Activated naive CD8-positive, alpha-beta T cell treated with anti-CD3 and anti-CD28 coated beads for 36 hours (primary cell): ENCODE measurements at regions not wholly inside any gene's neighbourhood (a gene's known extent, or its start where the extent isn't known, plus 50 kb on each side); places are given as distances from the start of the nearest gene placed in this dataset.
A peak's percentile ranks its signal among the peaks of the same experiment; 100 is the strongest.

ENCODE experiments used
- DNase-seq: peaks from one replicate; pipeline ENCODE4 v3.0.0; 2021
- H3K27ac Mint-ChIP-seq: one replicate; pipeline ENCODE4 v1.8.0; 2022; ENCODE audit warnings: mild to moderate bottlenecking, moderate library complexity, mixed read lengths
- H3K27me3 Mint-ChIP-seq: one replicate; pipeline ENCODE4 v1.8.0; 2022; ENCODE audit warnings: mild to moderate bottlenecking, mixed read lengths
- H3K36me3 Mint-ChIP-seq: one replicate; pipeline ENCODE4 v1.8.0; 2021; ENCODE audit warnings: mild to moderate bottlenecking, mixed read lengths
- H3K4me1 Mint-ChIP-seq: one replicate; pipeline ENCODE4 v1.8.0; 2021; ENCODE audit warnings: mixed read lengths
- H3K4me3 Mint-ChIP-seq: one replicate; pipeline ENCODE4 v1.8.0; 2022; ENCODE audit warnings: mild to moderate bottlenecking, moderate library complexity, mixed read lengths
- H3K9me3 Mint-ChIP-seq: one replicate; pipeline ENCODE4 v1.8.0; 2022; ENCODE audit warnings: mixed read lengths

- Mint-ChIP-seq H3K4me3 (no peak overlapping the region), H3K27me3 (peaks cover 17% of the 10 kb centered on the region), H3K27ac (no peak overlapping the region), H3K9me3 (no peaks in the 10 kb centered on the region), H3K4me1 (peaks cover 2% of the 10 kb centered on the region), H3K36me3 (no peaks in the 10 kb centered on the region)
- DNase-seq: no peak
Measured at GRCh38 chr10:111175787-111176186, 99.0 kb downstream of the ADRA2A start.

GRCh38 chr10:111177379-111177778, 100.5 kb downstream of the ADRA2A start:
- DNase-seq: no peak
- Mint-ChIP-seq H3K27me3 (peaks cover 17% of the 10 kb centered on the region), H3K4me3 (no peak overlapping the region), H3K27ac (no peak overlapping the region), H3K4me1 (peaks cover 2% of the 10 kb centered on the region), H3K36me3 (no peaks in the 10 kb centered on the region), H3K9me3 (no peaks in the 10 kb centered on the region)

- no peak overlapping the region for H3K4me3 Mint-ChIP-seq
- peaks cover 2% of the 10 kb centered on the region for H3K4me1 Mint-ChIP-seq
- no peaks in the 10 kb centered on the region for H3K9me3 Mint-ChIP-seq
- H3K36me3 Mint-ChIP-seq: no peaks in the 10 kb centered on the region
- H3K27ac Mint-ChIP-seq: no peak overlapping the region
- peaks cover 13% of the 10 kb centered on the region for H3K27me3 Mint-ChIP-seq
- no peak for DNase-seq
Measured at GRCh38 chr10:111179514-111179913, 102.7 kb downstream of the ADRA2A start.

GRCh38 chr10:111186358-111186757, 109.5 kb downstream of the ADRA2A start:
- H3K4me1 Mint-ChIP-seq: no peaks in the 10 kb centered on the region
- no peak overlapping the region for H3K27ac Mint-ChIP-seq
- no peaks in the 10 kb centered on the region for H3K36me3 Mint-ChIP-seq
- H3K9me3 Mint-ChIP-seq: no peaks in the 10 kb centered on the region
- no peak overlapping the region for H3K4me3 Mint-ChIP-seq
- peaks cover 13% of the 10 kb centered on the region for H3K27me3 Mint-ChIP-seq
- DNase-seq: no peak

- Mint-ChIP-seq H3K4me1 (no peaks in the 10 kb centered on the region), H3K9me3 (no peaks in the 10 kb centered on the region), H3K36me3 (no peaks in the 10 kb centered on the region), H3K27ac (no peak overlapping the region), H3K4me3 (no peak overlapping the region), H3K27me3 (peaks cover 17% of the 10 kb centered on the region)
- DNase-seq: no peak
Measured at GRCh38 chr10:111187096-111187495, 110.3 kb downstream of the ADRA2A start.

- Mint-ChIP-seq H3K4me1 (no peaks in the 10 kb centered on the region), H3K36me3 (no peaks in the 10 kb centered on the region), H3K27ac (no peak overlapping the region), H3K27me3 (peaks cover 20% of the 10 kb centered on the region), H3K4me3 (no peak overlapping the region), H3K9me3 (no peaks in the 10 kb centered on the region)
- no peak for DNase-seq
Measured at GRCh38 chr10:111199587-111199986, 122.8 kb downstream of the ADRA2A start.

- no peak overlapping the region for H3K27ac Mint-ChIP-seq
- no peaks in the 10 kb centered on the region for H3K4me1 Mint-ChIP-seq
- no peak for DNase-seq
- peaks cover 13% of the 10 kb centered on the region for H3K27me3 Mint-ChIP-seq
- no peak overlapping the region for H3K4me3 Mint-ChIP-seq
- no peaks in the 10 kb centered on the region for H3K9me3 Mint-ChIP-seq
- no peaks in the 10 kb centered on the region for H3K36me3 Mint-ChIP-seq
Measured at GRCh38 chr10:111200505-111201186, 123.8 kb downstream of the ADRA2A start.

- no peak for DNase-seq
- H3K4me1 Mint-ChIP-seq: no peaks in the 10 kb centered on the region
- H3K27me3 Mint-ChIP-seq: peaks cover 17% of the 10 kb centered on the region
- no peak overlapping the region for H3K27ac Mint-ChIP-seq
- H3K9me3 Mint-ChIP-seq: no peaks in the 10 kb centered on the region
- H3K36me3 Mint-ChIP-seq: no peaks in the 10 kb centered on the region
- H3K4me3 Mint-ChIP-seq: no peak overlapping the region
Measured at GRCh38 chr10:111203615-111204014, 126.8 kb downstream of the ADRA2A start.

GRCh38 chr10:111204838-111205237, 128.0 kb downstream of the ADRA2A start:
- Mint-ChIP-seq H3K9me3 (no peaks in the 10 kb centered on the region), H3K27ac (no peak overlapping the region), H3K36me3 (no peaks in the 10 kb centered on the region), H3K4me1 (no peaks in the 10 kb centered on the region), H3K4me3 (no peak overlapping the region), H3K27me3 (peaks cover 10% of the 10 kb centered on the region)
- no peak for DNase-seq

GRCh38 chr10:111206521-111206920, 129.7 kb downstream of the ADRA2A start:
- Mint-ChIP-seq H3K4me3 (no peak overlapping the region), H3K4me1 (no peaks in the 10 kb centered on the region), H3K27ac (no peak overlapping the region), H3K36me3 (no peaks in the 10 kb centered on the region), H3K9me3 (no peaks in the 10 kb centered on the region), H3K27me3 (peaks cover 5% of the 10 kb centered on the region)
- DNase-seq: no peak

- peak; percentile 16 for DNase-seq
- H3K4me3 Mint-ChIP-seq: no peak overlapping the region
- H3K27ac Mint-ChIP-seq: no peak overlapping the region
- no peaks in the 10 kb centered on the region for H3K4me1 Mint-ChIP-seq
- H3K27me3 Mint-ChIP-seq: peaks cover 5% of the 10 kb centered on the region
- no peaks in the 10 kb centered on the region for H3K36me3 Mint-ChIP-seq
- no peaks in the 10 kb centered on the region for H3K9me3 Mint-ChIP-seq
Measured at GRCh38 chr10:111207500-111207899, 130.7 kb downstream of the ADRA2A start.

- no peak for DNase-seq
- H3K27me3 Mint-ChIP-seq: peaks cover 5% of the 10 kb centered on the region
- H3K4me3 Mint-ChIP-seq: no peak overlapping the region
- H3K36me3 Mint-ChIP-seq: no peaks in the 10 kb centered on the region
- H3K4me1 Mint-ChIP-seq: no peaks in the 10 kb centered on the region
- no peak overlapping the region for H3K27ac Mint-ChIP-seq
- H3K9me3 Mint-ChIP-seq: no peaks in the 10 kb centered on the region
Measured at GRCh38 chr10:111208951-111209350, 132.1 kb downstream of the ADRA2A start.

GRCh38 chr10:111209692-111210091, 132.9 kb downstream of the ADRA2A start:
- H3K9me3 Mint-ChIP-seq: no peaks in the 10 kb centered on the region
- H3K4me3 Mint-ChIP-seq: no peak overlapping the region
- no peak overlapping the region for H3K27ac Mint-ChIP-seq
- no peak for DNase-seq
- no peaks in the 10 kb centered on the region for H3K4me1 Mint-ChIP-seq
- H3K36me3 Mint-ChIP-seq: no peaks in the 10 kb centered on the region
- H3K27me3 Mint-ChIP-seq: peaks cover 5% of the 10 kb centered on the region

GRCh38 chr10:111211241-111211640, 134.4 kb downstream of the ADRA2A start:
- peaks cover 5% of the 10 kb centered on the region for H3K27me3 Mint-ChIP-seq
- no peak overlapping the region for H3K27ac Mint-ChIP-seq
- no peak for DNase-seq
- no peaks in the 10 kb centered on the region for H3K9me3 Mint-ChIP-seq
- H3K4me1 Mint-ChIP-seq: no peaks in the 10 kb centered on the region
- no peaks in the 10 kb centered on the region for H3K36me3 Mint-ChIP-seq
- H3K4me3 Mint-ChIP-seq: no peak overlapping the region

- H3K27ac Mint-ChIP-seq: no peak overlapping the region
- no peaks in the 10 kb centered on the region for H3K4me1 Mint-ChIP-seq
- DNase-seq: no peak
- no peaks in the 10 kb centered on the region for H3K9me3 Mint-ChIP-seq
- peaks cover 5% of the 10 kb centered on the region for H3K27me3 Mint-ChIP-seq
- no peaks in the 10 kb centered on the region for H3K36me3 Mint-ChIP-seq
- no peak overlapping the region for H3K4me3 Mint-ChIP-seq
Measured at GRCh38 chr10:111211706-111212105, 134.9 kb downstream of the ADRA2A start.

GRCh38 chr10:111221682-111222480, 145.1 kb downstream of the ADRA2A start:
- H3K27me3 Mint-ChIP-seq: peaks cover 52% of the 10 kb centered on the region
- no peak overlapping the region for H3K4me3 Mint-ChIP-seq

More at GRCh38 chr10:111221682-111222480, 145.1 kb downstream of the ADRA2A start:
- Mint-ChIP-seq H3K9me3 (peaks cover 1% of the 10 kb centered on the region), H3K4me1 (no peaks in the 10 kb centered on the region), H3K36me3 (no peaks in the 10 kb centered on the region), H3K27ac (no peak overlapping the region)
- DNase-seq: no peak
